LNCaP clone FGC (cell line): ENCODE measurements at regions not wholly inside any gene's neighbourhood (a gene's known extent, or its start where the extent isn't known, plus 50 kb on each side); places are given as distances from the start of the nearest gene placed in this dataset.

Experiments used
- DNase-seq: peaks from one replicate; pipeline ENCODE4 v3.0.0-alpha.2; 2011; ENCODE audit warnings: low read depth
- H3K4me3 ChIP-seq: 2 replicates; pipeline ENCODE4 v1.5.1; 2011; ENCODE audit warnings: mild to moderate bottlenecking, low read depth, low read length, control low read depth
- TF ChIP-seq, protein P1 (sequence below): IDR thresholded peaks from 2 replicates; pipeline ENCODE4 v1.5.1; 2012; ENCODE audit warnings: mild to moderate bottlenecking; ENCODE audit not compliant: control insufficient read depth, insufficient read depth; ENCODE audit errors: extremely low read depth

DNA sequence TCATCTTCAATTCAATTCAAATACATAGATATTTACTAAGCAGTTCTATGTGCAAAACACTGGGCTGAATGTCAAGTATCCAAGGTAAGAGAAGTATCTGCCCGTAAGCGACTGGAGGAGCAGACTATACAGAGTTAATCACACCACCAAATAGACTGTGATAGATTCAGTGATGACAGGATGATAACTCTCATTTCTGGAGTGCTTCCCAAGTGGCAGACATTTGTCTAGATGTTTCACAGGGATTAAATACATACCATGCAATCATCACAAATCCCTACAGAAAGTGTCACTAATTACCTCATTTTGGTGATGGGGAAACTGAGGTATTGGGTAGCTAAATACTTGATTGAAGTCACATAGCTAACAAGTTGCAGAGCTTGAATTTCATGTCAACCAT is 508.7 kb upstream of the TENM4 start:
- no peak overlapping the region for H3K4me3 ChIP-seq
- DNase-seq, result no peak
- TF ChIP-seq, protein P1, sequence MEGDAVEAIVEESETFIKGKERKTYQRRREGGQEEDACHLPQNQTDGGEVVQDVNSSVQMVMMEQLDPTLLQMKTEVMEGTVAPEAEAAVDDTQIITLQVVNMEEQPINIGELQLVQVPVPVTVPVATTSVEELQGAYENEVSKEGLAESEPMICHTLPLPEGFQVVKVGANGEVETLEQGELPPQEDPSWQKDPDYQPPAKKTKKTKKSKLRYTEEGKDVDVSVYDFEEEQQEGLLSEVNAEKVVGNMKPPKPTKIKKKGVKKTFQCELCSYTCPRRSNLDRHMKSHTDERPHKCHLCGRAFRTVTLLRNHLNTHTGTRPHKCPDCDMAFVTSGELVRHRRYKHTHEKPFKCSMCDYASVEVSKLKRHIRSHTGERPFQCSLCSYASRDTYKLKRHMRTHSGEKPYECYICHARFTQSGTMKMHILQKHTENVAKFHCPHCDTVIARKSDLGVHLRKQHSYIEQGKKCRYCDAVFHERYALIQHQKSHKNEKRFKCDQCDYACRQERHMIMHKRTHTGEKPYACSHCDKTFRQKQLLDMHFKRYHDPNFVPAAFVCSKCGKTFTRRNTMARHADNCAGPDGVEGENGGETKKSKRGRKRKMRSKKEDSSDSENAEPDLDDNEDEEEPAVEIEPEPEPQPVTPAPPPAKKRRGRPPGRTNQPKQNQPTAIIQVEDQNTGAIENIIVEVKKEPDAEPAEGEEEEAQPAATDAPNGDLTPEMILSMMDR, result no peak

DNA sequence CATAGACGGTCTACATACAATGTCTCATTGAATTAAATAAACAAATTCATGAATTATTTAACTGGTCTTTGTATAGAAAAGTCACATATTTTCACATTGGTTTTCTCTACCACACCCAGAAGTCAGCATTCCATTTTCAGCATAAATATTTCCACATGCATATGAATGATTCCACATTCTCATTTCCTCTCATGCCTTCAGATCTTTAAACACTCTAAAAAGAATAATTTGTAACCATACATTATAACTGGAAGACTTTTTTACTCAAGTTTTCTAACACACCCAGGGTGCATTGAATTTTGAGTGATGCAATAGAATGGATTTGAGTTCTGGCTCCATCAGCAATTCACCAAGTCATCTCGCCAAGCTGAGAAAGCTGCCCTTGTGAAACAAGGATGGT is 501.8 kb upstream of the TENM4 start:
- H3K4me3 ChIP-seq, result no peak overlapping the region
- no peak for DNase-seq
- TF ChIP-seq, protein P1, result no peak

DNA sequence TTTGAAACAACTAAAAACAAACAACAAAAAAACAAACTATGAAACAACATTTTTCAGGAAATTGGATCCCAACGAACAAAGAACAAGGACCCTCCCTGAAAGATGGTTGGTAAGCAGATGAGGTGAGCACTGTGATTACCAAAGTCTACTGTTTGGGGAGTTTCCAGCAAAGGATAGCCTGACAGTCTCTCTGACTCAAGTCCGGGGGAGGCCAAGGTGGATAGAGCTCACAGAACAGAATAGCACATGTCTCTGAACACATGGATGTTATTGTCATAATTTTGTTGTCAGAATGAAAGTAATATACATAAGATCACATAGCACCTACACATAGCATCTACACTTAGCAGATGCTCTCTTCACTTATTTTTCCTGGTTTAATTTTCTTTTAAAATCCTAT is 501.3 kb upstream of the TENM4 start:
- H3K4me3 ChIP-seq, result no peak overlapping the region
- TF ChIP-seq, protein P1, result no peak
- no peak for DNase-seq

DNA sequence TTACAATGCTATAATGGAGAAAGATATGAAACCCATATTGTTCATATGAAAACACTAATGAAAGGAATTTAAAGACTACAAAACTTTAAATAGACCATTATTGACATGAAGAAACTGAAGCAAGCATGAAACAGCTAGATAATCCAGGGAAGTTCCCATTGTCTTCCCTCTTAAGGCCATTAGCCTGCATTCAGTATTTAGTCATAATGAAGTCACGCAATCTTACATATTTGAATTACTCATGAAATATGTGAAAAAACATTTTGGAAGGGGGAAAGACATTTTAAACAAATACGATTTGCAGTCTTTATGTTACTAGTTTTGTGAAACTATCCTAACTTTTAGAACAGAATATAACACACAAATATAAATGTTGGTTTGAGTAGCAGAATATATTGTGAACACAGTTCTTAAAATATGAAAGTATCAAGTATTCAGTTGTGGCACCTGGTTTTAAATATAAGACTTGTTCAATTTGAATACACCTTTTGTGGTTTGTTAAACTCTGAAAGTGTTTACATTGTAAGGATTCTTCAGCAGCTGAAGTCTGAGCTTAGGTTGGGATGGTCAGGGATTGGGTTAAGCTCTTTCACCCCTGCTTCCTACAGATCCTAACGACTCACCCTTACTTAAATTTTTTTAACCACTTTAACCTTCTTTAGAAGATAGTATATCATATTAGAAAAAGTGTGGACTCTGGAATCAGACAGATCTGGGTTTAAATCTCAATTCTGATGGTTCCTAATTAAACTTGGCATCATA is 500.3 kb upstream of the TENM4 start:
- DNase-seq, result no peak
- TF ChIP-seq, protein P1, result no peak
- no peak overlapping the region for H3K4me3 ChIP-seq

DNA sequence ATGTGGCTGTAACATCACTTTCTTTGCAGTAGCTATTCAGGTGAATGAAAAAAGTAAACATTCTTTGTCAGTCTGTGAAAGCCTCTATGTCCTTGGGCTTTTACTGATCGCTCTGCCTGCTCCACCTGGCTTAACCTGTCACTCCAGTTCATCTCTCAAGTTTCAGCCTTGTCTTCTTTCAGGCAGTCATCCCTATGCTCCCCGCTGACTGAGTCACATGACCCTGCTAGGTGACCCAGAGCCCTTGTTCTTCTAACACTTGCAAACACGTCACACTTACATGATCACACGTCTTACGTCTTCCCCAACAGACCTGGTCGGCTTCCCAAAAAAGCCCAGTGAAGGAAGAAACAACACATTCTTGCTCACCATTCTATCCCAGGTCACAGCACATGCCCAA is 499.3 kb upstream of the TENM4 start:
- TF ChIP-seq, protein P1, result no peak
- H3K4me3 ChIP-seq, result no peak overlapping the region
- peak; percentile 62 for DNase-seq

DNA sequence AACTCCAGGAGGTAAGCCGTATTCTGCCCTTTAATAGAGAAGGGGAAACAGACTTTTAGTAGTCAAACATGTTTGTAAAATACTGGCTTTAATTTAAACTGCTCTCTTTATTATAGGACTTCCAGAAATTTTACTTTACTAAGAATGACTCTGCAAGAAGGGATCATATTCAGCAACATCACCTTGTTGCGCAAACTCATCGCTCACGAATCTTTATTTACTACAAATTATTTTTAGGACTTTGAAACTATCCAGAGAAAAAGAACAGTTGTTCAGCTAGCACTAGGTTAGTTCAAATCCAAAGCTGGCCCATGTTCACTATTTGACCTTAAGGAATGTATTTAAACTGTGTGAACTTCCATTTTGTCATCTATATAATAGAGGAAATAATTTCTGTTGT is 498.3 kb upstream of the TENM4 start:
- TF ChIP-seq, protein P1, result no peak
- DNase-seq, result no peak
- H3K4me3 ChIP-seq, result no peak overlapping the region

DNA sequence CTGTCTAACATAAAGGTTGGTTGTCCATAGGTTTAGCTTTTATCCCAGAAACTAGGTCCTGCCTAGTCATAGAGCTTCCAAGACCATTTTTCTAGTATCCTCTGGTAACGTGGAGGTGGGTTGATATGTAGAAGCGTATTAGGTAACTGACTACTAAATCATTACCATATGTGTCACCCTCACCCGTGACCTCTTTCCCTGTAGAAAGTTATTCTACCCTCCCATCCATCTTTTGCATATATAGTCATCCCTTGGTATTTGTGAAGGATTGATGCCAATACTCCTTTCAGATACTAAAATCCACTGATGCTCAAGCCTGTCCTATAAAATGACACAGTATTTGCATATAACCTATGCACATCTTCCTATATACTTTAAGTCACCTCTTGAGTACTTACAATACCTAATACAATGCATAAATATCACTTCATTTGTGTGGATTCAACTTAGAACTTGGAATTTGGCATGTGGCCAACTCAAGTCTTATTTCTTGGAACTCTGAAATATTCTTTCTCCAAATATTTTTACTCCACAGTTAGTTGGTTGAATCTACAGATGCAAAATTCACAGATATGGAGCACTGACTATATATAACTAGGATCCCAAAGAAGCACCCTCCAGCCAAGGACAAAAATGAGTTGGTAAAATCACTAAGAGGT is 497.0 kb upstream of the TENM4 start:
- no peak for DNase-seq
- TF ChIP-seq, protein P1, result no peak

More for the DNA sequence above, 497.0 kb upstream of the TENM4 start:
- H3K4me3 ChIP-seq, result no peak overlapping the region
